BJ (cell line): ENCODE measurements at regions not wholly inside any gene's neighbourhood (a gene's known extent, or its start where the extent isn't known, plus 50 kb on each side); places are given as distances from the start of the nearest gene placed in this dataset.

Source experiments
- CTCF ChIA-PET: fragments of 350-600 bp; formaldehyde crosslinking; extraction: SDS; loops from one replicate; lab custom pipeline; 2021; ENCODE audit warnings: antibody characterized with exemption, inconsistent platforms; lab: Yijun Ruan, JAX
- POLR2A ChIA-PET: fragments of 300-600 bp; sonication (Branson Sonifier 250); formaldehyde crosslinking; extraction: SDS; loops from one replicate; lab custom pipeline; 2021; ENCODE audit warnings: antibody characterized with exemption; lab: Charles Lee
- DNase-seq: peaks from one replicate; pipeline ENCODE4 v3.0.0-alpha.2; 2011; ENCODE audit warnings: low read depth
- H3K27me3 ChIP-seq: 2 replicates; pipeline ENCODE4 v1.6.0; 2011; ENCODE audit warnings: low read length; ENCODE audit not compliant: control insufficient read depth, insufficient read depth
- H3K36me3 ChIP-seq: 2 replicates; pipeline ENCODE4 v1.5.1; 2011; ENCODE audit warnings: low read length; ENCODE audit not compliant: control insufficient read depth, insufficient read depth
- H3K4me3 ChIP-seq: 2 replicates; pipeline ENCODE4 v1.5.1; 2011; ENCODE audit warnings: low read depth, mild to moderate bottlenecking, control low read depth, low read length
- CTCF ChIP-seq: IDR thresholded peaks from 2 replicates; pipeline ENCODE4 v1.5.1; 2011; ENCODE audit warnings: low read depth, mild to moderate bottlenecking, control low read depth, inconsistent platforms, low read length, moderate library complexity; ENCODE audit not compliant: insufficient read depth

- DNase-seq = no peak
- H3K27me3 ChIP-seq = no peaks in the 10 kb centered on the region
- H3K4me3 ChIP-seq = no peak overlapping the region
- POLR2A ChIA-PET = interaction anchor here (0.6 kb wide), 1 partner anchor 264 kb away, joined by 3 read pairs; no protein-coding TSS in a partner anchor
- TF ChIP-seq CTCF = no peak
- CTCF ChIA-PET = interaction anchor here (0.6 to 1.2 kb wide), 2 partner anchors 8 to 318 kb away, joined by 3 read pairs; no protein-coding TSS in a partner anchor
- H3K36me3 ChIP-seq = no peaks in the 10 kb centered on the region
Observed at GRCh38 chr7:94206295-94206694, 188.4 kb upstream of the COL1A2 start.

GRCh38 chr7:94212160-94212559 lies 182.5 kb upstream of the COL1A2 start:
- DNase-seq = no peak
- no peak for TF ChIP-seq CTCF
- CTCF ChIA-PET = interaction anchor here (1.7 kb wide), 1 partner anchor 10 kb away, joined by 7 read pairs; no protein-coding TSS in a partner anchor
- POLR2A ChIA-PET = no interaction called here
- H3K4me3 ChIP-seq = no peak overlapping the region
- no peaks in the 10 kb centered on the region for H3K27me3 ChIP-seq
- H3K36me3 ChIP-seq = no peaks in the 10 kb centered on the region

- no peak overlapping the region for H3K4me3 ChIP-seq
- POLR2A ChIA-PET = no interaction called here
- DNase-seq = no peak
- TF ChIP-seq CTCF = no peak
- CTCF ChIA-PET = interaction anchor here (0.7 kb wide), 2 partner anchors 153 to 334 kb away, joined by 3 to 4 read pairs; no protein-coding TSS in a partner anchor
- H3K36me3 ChIP-seq = no peaks in the 10 kb centered on the region
- no peaks in the 10 kb centered on the region for H3K27me3 ChIP-seq
Observed at GRCh38 chr7:94216944-94217461, 177.7 kb upstream of the COL1A2 start.

GRCh38 chr7:94217766-94218165 lies 176.9 kb upstream of the COL1A2 start:
- no peaks in the 10 kb centered on the region for H3K36me3 ChIP-seq
- TF ChIP-seq CTCF = no peak
- H3K4me3 ChIP-seq = no peak overlapping the region
- H3K27me3 ChIP-seq = no peaks in the 10 kb centered on the region
- ChIA-PET POLR2A (no interaction called here), CTCF (interaction anchor here (0.7 kb wide), 1 partner anchor 154 kb away, joined by 4 read pairs; no protein-coding TSS in a partner anchor)
- no peak for DNase-seq

GRCh38 chr7:94222516-94222915 lies 172.2 kb upstream of the COL1A2 start:
- TF ChIP-seq CTCF = no peak
- H3K4me3 ChIP-seq = no peak overlapping the region
- H3K36me3 ChIP-seq = no peaks in the 10 kb centered on the region
- CTCF ChIA-PET = interaction anchor here (0.6 to 1.7 kb wide), 16 partner anchors 9 to 1212 kb away, joined by 3 to 8 read pairs (median 3); partner anchors contain the start of gene PON2
- no peak for DNase-seq
- H3K27me3 ChIP-seq = no peaks in the 10 kb centered on the region
- POLR2A ChIA-PET = interaction anchor here (0.6 kb wide), 1 partner anchor 17 kb away, joined by 5 read pairs; no protein-coding TSS in a partner anchor
